Suprapubic skin (tissue), 3 donors: ENCODE measurements at regions not wholly inside any gene's neighbourhood (a gene's known extent, or its start where the extent isn't known, plus 50 kb on each side); places are given as distances from the start of the nearest gene placed in this dataset.

Experiments used
- POLR2A ChIP-seq, 2 donors: fragments of 450-650 bp; IDR thresholded peaks; one replicate each; pipeline ENCODE4 v1.6.1; 2017; ENCODE audit warnings: antibody characterized with exemption in 2 of 2, mild to moderate bottlenecking in 2 of 2, moderate library complexity in 2 of 2
- TF ChIP-seq, protein P1 (sequence below), 2 donors: fragments of 200-600 bp in 1 of 2; fragments of 450-650 bp in 1 of 2; sonication (generic) in 1 of 2; IDR thresholded peaks; one replicate each; pipeline ENCODE4 v1.5.1; 2016 to 2019; ENCODE audit warnings: antibody characterized with exemption in 2 of 2, mild to moderate bottlenecking in 1 of 2, moderate library complexity in 1 of 2

DNA sequence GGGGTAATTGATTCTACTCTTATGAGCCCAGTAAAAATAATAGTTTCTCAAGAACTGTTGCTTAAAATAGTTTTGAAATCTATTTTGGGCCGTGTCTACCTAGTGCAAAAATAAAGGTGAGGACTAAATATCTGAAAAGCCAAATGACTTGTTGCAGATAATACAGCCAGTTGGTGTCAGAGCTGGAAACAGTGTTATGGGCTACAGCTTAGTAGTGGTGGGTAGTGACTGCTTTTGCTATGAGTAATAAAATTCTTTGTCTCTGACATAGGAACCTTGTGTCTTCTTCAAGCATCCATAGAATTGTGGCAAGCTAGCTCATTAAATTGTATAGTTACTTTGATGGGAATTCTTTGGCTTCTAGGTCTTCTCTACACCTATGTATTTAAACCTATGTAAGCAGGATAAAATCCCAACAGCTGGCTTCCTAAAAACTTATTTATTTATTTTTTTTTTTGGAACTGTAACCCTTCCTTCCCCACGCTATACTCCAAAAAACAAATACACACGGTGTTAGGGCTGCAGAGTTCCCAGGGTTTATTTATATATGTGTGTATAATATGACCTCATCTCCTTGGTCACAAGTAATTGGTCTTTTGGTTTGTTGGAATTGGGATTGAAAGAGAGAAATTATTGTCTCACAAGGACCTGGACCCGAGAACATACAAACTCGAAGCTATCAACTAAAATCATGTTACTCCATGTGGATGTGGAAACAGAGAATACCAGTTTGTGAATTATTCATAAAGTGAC, 138.0 kb downstream of the NUDT12 start:
- TF ChIP-seq, protein P1, sequence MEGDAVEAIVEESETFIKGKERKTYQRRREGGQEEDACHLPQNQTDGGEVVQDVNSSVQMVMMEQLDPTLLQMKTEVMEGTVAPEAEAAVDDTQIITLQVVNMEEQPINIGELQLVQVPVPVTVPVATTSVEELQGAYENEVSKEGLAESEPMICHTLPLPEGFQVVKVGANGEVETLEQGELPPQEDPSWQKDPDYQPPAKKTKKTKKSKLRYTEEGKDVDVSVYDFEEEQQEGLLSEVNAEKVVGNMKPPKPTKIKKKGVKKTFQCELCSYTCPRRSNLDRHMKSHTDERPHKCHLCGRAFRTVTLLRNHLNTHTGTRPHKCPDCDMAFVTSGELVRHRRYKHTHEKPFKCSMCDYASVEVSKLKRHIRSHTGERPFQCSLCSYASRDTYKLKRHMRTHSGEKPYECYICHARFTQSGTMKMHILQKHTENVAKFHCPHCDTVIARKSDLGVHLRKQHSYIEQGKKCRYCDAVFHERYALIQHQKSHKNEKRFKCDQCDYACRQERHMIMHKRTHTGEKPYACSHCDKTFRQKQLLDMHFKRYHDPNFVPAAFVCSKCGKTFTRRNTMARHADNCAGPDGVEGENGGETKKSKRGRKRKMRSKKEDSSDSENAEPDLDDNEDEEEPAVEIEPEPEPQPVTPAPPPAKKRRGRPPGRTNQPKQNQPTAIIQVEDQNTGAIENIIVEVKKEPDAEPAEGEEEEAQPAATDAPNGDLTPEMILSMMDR (IDR thresholded peaks at IDR 0.05): no peak
- no peak for TF ChIP-seq POLR2A (IDR thresholded peaks at IDR 0.05)
